Left ventricle myocardium superior (tissue), 1 donor: ENCODE measurements at regions not wholly inside any gene's neighbourhood (a gene's known extent, or its start where the extent isn't known, plus 50 kb on each side); places are given as distances from the start of the nearest gene placed in this dataset.
A peak's percentile ranks its signal among the peaks of the same experiment; 100 is the strongest.
"Not testable (repeated sequence)": the region's sequence is repeated elsewhere in the genome, so short reads cannot be mapped to it uniquely, and the experiment has no call there.

Experiments
- ATAC-seq: fragments of 200-7000 bp; cut with Tn5 transposase; one replicate; pipeline ENCODE4 v1.9.1; 2020; ENCODE audit warnings: mild to moderate bottlenecking, moderate library complexity
- DNase-seq: peaks from one replicate; pipeline ENCODE4 v3.0.0-alpha.2; 2020
- intact Hi-C: fragments of 100-400 bp; cut with micrococcal nuclease; formaldehyde crosslinking; loops from one replicate; pipeline ENCODE4 v1.11.0; 2022
- donor health status: DM: no; HTN: yes; CAD: no; lungs with severe emphysema.

GRCh38 chr9:115775659-115776058 lies 377.9 kb upstream of the PAPPA start:
- intact Hi-C loops, result no loop called here
- DNase-seq (no peak), ATAC-seq (no peak)

GRCh38 chr9:115777610-115778009 lies 376.0 kb upstream of the PAPPA start:
- ATAC-seq (no peak), DNase-seq (no peak)
- intact Hi-C loops, result no loop called here

GRCh38 chr9:115781070-115781736 lies 372.4 kb upstream of the PAPPA start:
- ATAC-seq (no peak), DNase-seq (no peak)
- intact Hi-C loops, result no loop called here

- intact Hi-C loops, result no loop called here
- DNase-seq, result no peak
- ATAC-seq, result peak; percentile 40
These were observed 367.3 kb upstream of the PAPPA start for GRCh38 chr9:115786321-115786720.

GRCh38 chr9:115790520-115790919 lies 363.1 kb upstream of the PAPPA start:
- DNase-seq (no peak), ATAC-seq (no peak)
- intact Hi-C loops, result no loop called here

- no peak for ATAC-seq
- intact Hi-C loops, result no loop called here
- DNase-seq, result no peak
These were observed 358.6 kb upstream of the PAPPA start for GRCh38 chr9:115794921-115795475.

- intact Hi-C loops, result no loop called here
- no peak for DNase-seq
- ATAC-seq, result no peak
These were observed 353.9 kb upstream of the PAPPA start for GRCh38 chr9:115799734-115800133.

- no peak for DNase-seq
- no peak for ATAC-seq
- intact Hi-C loops, result no loop called here
These were observed 349.4 kb upstream of the PAPPA start for GRCh38 chr9:115804206-115804605.

GRCh38 chr9:115808108-115808507 lies 345.5 kb upstream of the PAPPA start:
- ATAC-seq, result no peak

GRCh38 chr9:115808695-115809094 lies 344.9 kb upstream of the PAPPA start:
- no peak for DNase-seq
- intact Hi-C loops, result no loop called here
- ATAC-seq, result no peak

More at GRCh38 chr9:115808108-115808507, 345.5 kb upstream of the PAPPA start:
- intact Hi-C loops, result no loop called here
- no peak for DNase-seq

- DNase-seq (no peak), ATAC-seq (no peak)
- intact Hi-C loops, result no loop called here
These were observed 343.4 kb upstream of the PAPPA start for GRCh38 chr9:115810166-115810565.

- intact Hi-C loops, result no loop called here
- DNase-seq (no peak), ATAC-seq (no peak)
These were observed 339.5 kb upstream of the PAPPA start for GRCh38 chr9:115814081-115814480.

GRCh38 chr9:115815786-115816185 lies 337.8 kb upstream of the PAPPA start:
- DNase-seq, result no peak
- no peak for ATAC-seq
- intact Hi-C loops, result no loop called here

- DNase-seq, ATAC-seq, intact Hi-C loops: not testable (repeated sequence)
These were observed 334.9 kb upstream of the PAPPA start for GRCh38 chr9:115818651-115819050.

GRCh38 chr9:115832031-115832430 lies 321.6 kb upstream of the PAPPA start:
- intact Hi-C loops, result no loop called here
- DNase-seq (no peak), ATAC-seq (no peak)

GRCh38 chr9:115837618-115838017 lies 316.0 kb upstream of the PAPPA start:
- no peak for DNase-seq
- no peak for ATAC-seq
- intact Hi-C loops, result no loop called here

GRCh38 chr9:115838417-115838816 lies 315.2 kb upstream of the PAPPA start:
- intact Hi-C loops, result no loop called here
- no peak for DNase-seq

GRCh38 chr9:115844433-115844832 lies 309.2 kb upstream of the PAPPA start:
- intact Hi-C loops, ATAC-seq, DNase-seq: not testable (repeated sequence)

More at GRCh38 chr9:115838417-115838816, 315.2 kb upstream of the PAPPA start:
- no peak for ATAC-seq

- ATAC-seq (no peak), DNase-seq (no peak)
- intact Hi-C loops, result no loop called here
These were observed 307.8 kb upstream of the PAPPA start for GRCh38 chr9:115845648-115846312.

- intact Hi-C loops, result no loop called here
- DNase-seq (no peak), ATAC-seq (no peak)
These were observed 306.4 kb upstream of the PAPPA start for GRCh38 chr9:115847216-115847615.
